Prostate gland (tissue), 2 donors: ENCODE measurements at regions not wholly inside any gene's neighbourhood (a gene's known extent, or its start where the extent isn't known, plus 50 kb on each side); places are given as distances from the start of the nearest gene placed in this dataset.
A peak's percentile ranks its signal among the peaks of the same experiment; 100 is the strongest.

Experiments
- DNase-seq: peaks from one replicate; pipeline ENCODE4 v3.0.0-alpha.2; 2019; ENCODE audit warnings: low spot score
- H3K27ac ChIP-seq, 2 donors: fragments of 200-600 bp; sonication (generic); 2 replicates each; pipeline ENCODE4 v1.5.1; 2017 to 2019
- H3K27me3 ChIP-seq: fragments of 200-600 bp; sonication (generic); replicated peaks from 2 replicates; pipeline ENCODE4 v1.5.1; 2019; ENCODE audit not compliant: insufficient read depth
- H3K36me3 ChIP-seq, 2 donors: fragments of 200-600 bp; sonication (generic); 1 replicate in 1 of 2; 2 replicates in 1 of 2; pipeline versions ENCODE4 v1.5.1 to v1.8.1; 2017 to 2019
- H3K4me1 ChIP-seq: fragments of 200-600 bp; sonication (generic); replicated peaks from 2 replicates; pipeline ENCODE4 v1.5.1; 2019
- H3K4me3 ChIP-seq, 2 donors: fragments of 200-600 bp; sonication (generic); 2 replicates each; pipeline ENCODE4 v1.5.1; 2017 to 2019
- H3K9me3 ChIP-seq: fragments of 200-600 bp; sonication (generic); 2 replicates; pipeline ENCODE4 v1.5.1; 2017
- CTCF ChIP-seq, 4 experiments: fragments of 200-600 bp in 2 of 4; fragments of 450-650 bp in 2 of 4; sonication (generic) in 2 of 4; IDR thresholded peaks; 1 replicate in 3 of 4; 2 replicates in 1 of 4; pipeline ENCODE4 v1.5.1; 2016 to 2019; ENCODE audit warnings: antibody characterized with exemption in 4 of 4, mild to moderate bottlenecking in 2 of 4, moderate library complexity in 2 of 4
- POLR2A ChIP-seq: fragments of 450-650 bp; IDR thresholded peaks from one replicate; pipeline ENCODE4 v1.6.1; 2016; ENCODE audit warnings: antibody characterized with exemption, mild to moderate bottlenecking
- POLR2AphosphoS5 ChIP-seq: sonication (generic); formaldehyde crosslinking; IDR thresholded peaks from one replicate; pipeline ENCODE4 v1.6.1; 2017; ENCODE audit warnings: antibody characterized with exemption
- WGBS: methylation state at CpG from one replicate; pipeline ENCODE4 v1.1.5; 2018; 5-methylcytosine and 5-hydroxymethylcytosine counted together
- intact Hi-C: fragments of 100-400 bp; cut with DNase I; formaldehyde crosslinking; loops from one replicate; pipeline ENCODE4 v1.14.2; 2022

GRCh38 chr5:73282923-73283322 is 109.9 kb downstream of the TMEM174 start:
- DNase-seq, result peak; percentile 20
- intact Hi-C loops, result no loop called here
- Histone ChIP-seq H3K36me3 (no peaks in the 10 kb centered on the region), H3K4me3 (no peak overlapping the region), H3K27ac (no peak overlapping the region), H3K9me3 (no peaks in the 10 kb centered on the region), H3K4me1 (peaks cover 5% of the 10 kb centered on the region), H3K27me3 (no peaks in the 10 kb centered on the region)
- TF ChIP-seq CTCF (IDR thresholded peaks at IDR 0.05) (no peak), POLR2A (no peak), POLR2AphosphoS5 (no peak)

GRCh38 chr5:73282383-73282782 is 109.4 kb downstream of the TMEM174 start:
- DNase-seq, result no peak
- Histone ChIP-seq H3K36me3 (no peaks in the 10 kb centered on the region), H3K27me3 (no peaks in the 10 kb centered on the region), H3K4me3 (no peak overlapping the region), H3K9me3 (no peaks in the 10 kb centered on the region), H3K27ac (no peak overlapping the region), H3K4me1 (peaks cover 5% of the 10 kb centered on the region)
- WGBS, result 58% methylated on average over 7 of the region's 7 CpGs
- TF ChIP-seq POLR2AphosphoS5 (no peak), CTCF (IDR thresholded peaks at IDR 0.05) (no peak), POLR2A (no peak)
- intact Hi-C loops, result no loop called here

GRCh38 chr5:73280821-73281746 is 108.1 kb downstream of the TMEM174 start:
- H3K9me3 ChIP-seq, result no peaks in the 10 kb centered on the region
- no peak overlapping the region for H3K27ac ChIP-seq
- no peaks in the 10 kb centered on the region for H3K36me3 ChIP-seq
- peak; percentile 86 for DNase-seq
- intact Hi-C loops, result no loop called here
- H3K4me1 ChIP-seq, result peaks cover 5% of the 10 kb centered on the region
- no peaks in the 10 kb centered on the region for H3K27me3 ChIP-seq
- WGBS, result 26% methylated on average over 20 of the region's 20 CpGs
- H3K4me3 ChIP-seq, result no peak overlapping the region
- TF ChIP-seq CTCF (IDR thresholded peaks at IDR 0.05), result no peak
- peak; percentile 88 for TF ChIP-seq POLR2AphosphoS5

GRCh38 chr5:73280386-73280785 is 107.4 kb downstream of the TMEM174 start:
- Histone ChIP-seq H3K9me3 (no peaks in the 10 kb centered on the region), H3K36me3 (no peaks in the 10 kb centered on the region), H3K4me1 (peaks cover 5% of the 10 kb centered on the region), H3K27me3 (no peaks in the 10 kb centered on the region), H3K27ac (no peak overlapping the region), H3K4me3 (no peak overlapping the region)
- 46% methylated on average over 2 of the region's 2 CpGs for WGBS
- DNase-seq, result peak; percentile 23
- TF ChIP-seq CTCF (IDR thresholded peaks at IDR 0.05) (no peak), POLR2A (no peak), POLR2AphosphoS5 (no peak)
- intact Hi-C loops, result no loop called here

GRCh38 chr5:73279805-73280204 is 106.8 kb downstream of the TMEM174 start:
- Histone ChIP-seq H3K4me1 (peaks cover 5% of the 10 kb centered on the region), H3K27me3 (no peaks in the 10 kb centered on the region), H3K4me3 (no peak overlapping the region), H3K9me3 (no peaks in the 10 kb centered on the region), H3K27ac (no peak overlapping the region), H3K36me3 (no peaks in the 10 kb centered on the region)
- no peak for TF ChIP-seq POLR2A
- TF ChIP-seq POLR2AphosphoS5, result no peak
- no peak for TF ChIP-seq CTCF (IDR thresholded peaks at IDR 0.05)
- intact Hi-C loops, result no loop called here
- no peak for DNase-seq
- WGBS, result 74% methylated on average over 1 of the region's 1 CpG
